K562 (cell line): ENCODE measurements at regions not wholly inside any gene's neighbourhood (a gene's known extent, or its start where the extent isn't known, plus 50 kb on each side); places are given as distances from the start of the nearest gene placed in this dataset.

Experiments
- ATAC-seq: fragments of 200-7000 bp; cut with Tn5 transposase; 3 replicates; pipeline ENCODE4 v1.9.1; 2020; ENCODE audit warnings: moderate library complexity
- BruUV-seq: library from RNA; stranded (reverse); fragments of 400-500 nt; replicated peaks from 2 replicates; lab custom pipeline; 2021; lab: Mats Ljungman, UMichigan
- CTCF ChIA-PET: fragments of 300-600 bp; formaldehyde crosslinking; extraction: SDS; loops from one replicate; lab custom pipeline; 2021; ENCODE audit warnings: low intra/inter-chr PET ratio; lab: Yijun Ruan, JAX
- POLR2A ChIA-PET: fragments of 300-600, 350-650 bp; sonication (Branson Sonifier 250); formaldehyde crosslinking; extraction: SDS; loops from one replicate; lab custom pipeline; 2021; ENCODE audit warnings: antibody characterized with exemption, inconsistent platforms; lab: Yijun Ruan, JAX
- DNase-seq, 4 experiments: peaks; one replicate each; pipeline versions ENCODE4 v3.0.0 to v3.0.0-alpha.2; 2011 to 2018; ENCODE audit warnings: low spot score in 3 of 4, mixed read lengths in 3 of 4; ENCODE audit errors: extremely low read depth in 1 of 4
- FAIRE-seq: peaks from 2 replicates; lab custom pipeline; 2011; peaks lifted over from hg19 to GRCh38; lab: Jason Lieb, UNC
- H2AFZ ChIP-seq: 2 replicates; pipeline ENCODE4 v1.6.0; 2011; ENCODE audit warnings: low read depth, low read length, control low read depth, inconsistent platforms
- H3K27ac ChIP-seq: fragments of 200-600 bp; 3 replicates; pipeline ENCODE4 v1.8.0; 2011; ENCODE audit warnings: low read depth, mild to moderate bottlenecking, control low read depth, inconsistent platforms, low read length, moderate library complexity, mixed read lengths; ENCODE audit errors: extremely low read depth
- H3K27me3 ChIP-seq, 2 experiments: fragments of 300-600 bp in 1 of 2; 2 replicates in 1 of 2; 3 replicates in 1 of 2; pipeline versions ENCODE4 v1.6.0 to v1.8.0; 2011; ENCODE audit warnings: inconsistent platforms in 2 of 2, low read length in 2 of 2, mild to moderate bottlenecking in 1 of 2, mixed read lengths in 1 of 2, moderate library complexity in 1 of 2; ENCODE audit not compliant: control insufficient read depth in 2 of 2, insufficient read depth in 2 of 2
- H3K36me3 ChIP-seq: fragments of 300-600 bp; 3 replicates; pipeline ENCODE4 v1.8.0; 2011; ENCODE audit warnings: mild to moderate bottlenecking, low read length, inconsistent platforms; ENCODE audit not compliant: control insufficient read depth, insufficient read depth
- H3K4me1 ChIP-seq, 2 experiments: fragments of 200-600 bp in 1 of 2; replicated peaks in 1 of 2; 2 replicates in 1 of 2; 3 replicates in 1 of 2; pipeline versions ENCODE4 v1.5.1 to v1.8.0; 2011; ENCODE audit warnings: inconsistent platforms in 2 of 2, low read length in 2 of 2, mild to moderate bottlenecking in 1 of 2, mixed read lengths in 1 of 2, moderate library complexity in 1 of 2; ENCODE audit not compliant: control insufficient read depth in 2 of 2, insufficient read depth in 2 of 2
- H3K4me2 ChIP-seq: 2 replicates; pipeline ENCODE4 v1.6.1; 2011; ENCODE audit warnings: low read length, control low read depth, inconsistent platforms, mixed read lengths; ENCODE audit not compliant: insufficient read depth
- H3K4me3 ChIP-seq: fragments of 200-600 bp; sonication (generic), shearing (Covaris generic); 2 replicates; pipeline ENCODE4 v1.5.1; 2016; ENCODE audit warnings: control low read depth, inconsistent platforms
- H3K79me2 ChIP-seq: fragments of 200-600 bp; 3 replicates; pipeline ENCODE4 v1.8.0; 2011; ENCODE audit warnings: low read length, inconsistent platforms; ENCODE audit not compliant: control insufficient read depth, insufficient read depth
- H3K9ac ChIP-seq, 2 experiments: 2 replicates each; pipeline versions ENCODE4 v1.6.0 to v1.6.1; 2011; ENCODE audit warnings: low read depth in 2 of 2, low read length in 2 of 2, control low read depth in 1 of 2, inconsistent platforms in 1 of 2, mild to moderate bottlenecking in 1 of 2, mixed read lengths in 1 of 2; ENCODE audit not compliant: insufficient read depth in 1 of 2
- H3K9me1 ChIP-seq: one replicate; pipeline ENCODE4 v1.6.0; 2011; ENCODE audit warnings: inconsistent platforms, mild to moderate bottlenecking, low read length, moderate library complexity; ENCODE audit not compliant: control insufficient read depth, insufficient read depth
- H3K9me3 ChIP-seq: replicated peaks from 2 replicates; pipeline ENCODE4 v1.5.1; 2011; ENCODE audit warnings: low read depth, low read length, inconsistent platforms; ENCODE audit not compliant: control insufficient read depth, insufficient read depth
- H4K20me1 ChIP-seq: replicated peaks from 2 replicates; pipeline ENCODE4 v1.6.1; 2011; ENCODE audit warnings: low read length, inconsistent platforms, mixed read lengths; ENCODE audit not compliant: control insufficient read depth, insufficient read depth
- DIDO1 ChIP-seq: fragments of 450-650 bp; IDR thresholded peaks from 2 replicates; pipeline ENCODE4 v1.6.1; 2016; ENCODE audit warnings: low read depth, missing biosample characterization, missing genetic modification characterization
- FOXJ3 ChIP-seq: sonication (generic); formaldehyde crosslinking; IDR thresholded peaks from 2 replicates; pipeline ENCODE4 v1.4.0; 2020; ENCODE audit warnings: mild to moderate bottlenecking, missing genetic modification reagents
- MEIS2 ChIP-seq: fragments of 450-650 bp; IDR thresholded peaks from 2 replicates; pipeline ENCODE4 v1.6.1; 2014; ENCODE audit warnings: mild to moderate bottlenecking; ENCODE audit not compliant: partially characterized antibody
- MLX ChIP-seq, 2 experiments: fragments of 450-650 bp in 1 of 2; sonication (generic) in 1 of 2; formaldehyde crosslinking; conservative IDR thresholded peaks; 2 replicates each; pipeline versions ENCODE4 v1.4.0 to v1.8.1; 2020 to 2022; ENCODE audit warnings: mild to moderate bottlenecking in 1 of 2, missing genetic modification reagents in 1 of 2
- POLR3G ChIP-seq: IDR thresholded peaks from 2 replicates; pipeline ENCODE4 v1.6.1; 2011; ENCODE audit not compliant: insufficient read length, insufficient replicate concordance; ENCODE audit errors: extremely low read depth
- RB1 ChIP-seq: fragments of 450-650 bp; IDR thresholded peaks from 2 replicates; pipeline ENCODE4 v1.6.1; 2017; ENCODE audit warnings: low read depth, mild to moderate bottlenecking
- VEZF1 ChIP-seq: fragments of 200-800 bp; sonication (Bioruptor generic); IDR thresholded peaks from 2 replicates; pipeline ENCODE4 v1.6.1; 2017; ENCODE audit warnings: missing genetic modification characterization, missing compliant biosample characterization
- ZBTB7A ChIP-seq: IDR thresholded peaks from 2 replicates; pipeline ENCODE4 v1.6.1; 2011; ENCODE audit warnings: low read depth, mild to moderate bottlenecking, low read length, moderate library complexity, borderline replicate concordance; ENCODE audit not compliant: control insufficient read depth
- ZFPM2 ChIP-seq: fragments of 250-450 bp; sonication (Bioruptor Pico); IDR thresholded peaks from 2 replicates; pipeline ENCODE4 v1.5.1; 2022; ENCODE audit warnings: mild to moderate bottlenecking
- ZNF174 ChIP-seq: fragments of 250-450 bp; sonication (Bioruptor Pico); IDR thresholded peaks from 2 replicates; pipeline ENCODE4 v1.4.0; 2020; ENCODE audit warnings: mild to moderate bottlenecking
- ZNF184 ChIP-seq: sonication (generic); formaldehyde crosslinking; IDR thresholded peaks from 2 replicates; pipeline ENCODE4 v1.5.0; 2020; ENCODE audit warnings: missing genetic modification reagents
- ZNF217 ChIP-seq: sonication (generic); formaldehyde crosslinking; IDR thresholded peaks from 2 replicates; pipeline ENCODE4 v1.8.0; 2022; ENCODE audit warnings: mild to moderate bottlenecking, missing genetic modification reagents
- WGBS: fragments of 100-300 bp; shearing (Covaris generic); methylation state at CpG from one replicate; pipeline ENCODE4 v1.1.6; 2016; ENCODE audit warnings: low coverage, mixed read lengths; ENCODE audit not compliant: insufficient coverage; ENCODE audit errors: missing lambda C conversion rate; 5-methylcytosine and 5-hydroxymethylcytosine counted together
- in situ Hi-C: fragments of 300-500 bp; cut with MboI; formaldehyde crosslinking; loops from 4 replicates; pipeline ENCODE4 v1.15.0; 2018; ENCODE audit warnings: inconsistent platforms, mixed read lengths
- intact Hi-C: fragments of 100-400 bp; cut with micrococcal nuclease; formaldehyde crosslinking; loops from 2 replicates; pipeline ENCODE4 v1.14.2; 2022

- FAIRE-seq (no peak), ATAC-seq (no peak), DNase-seq (no peak)
- Histone ChIP-seq H3K27me3 (no peaks in the 10 kb centered on the region), H3K4me3 (no peak overlapping the region), H3K9me3 (no peaks in the 10 kb centered on the region), H3K4me1 (no peaks in the 10 kb centered on the region), H3K9ac (no peak overlapping the region), H3K27ac (no peak overlapping the region), H4K20me1 (no peaks in the 10 kb centered on the region), H3K79me2 (no peaks in the 10 kb centered on the region), H3K9me1 (no peaks in the 10 kb centered on the region), H3K36me3 (no peaks in the 10 kb centered on the region), H3K4me2 (no peak overlapping the region), H2AFZ (no peak overlapping the region)
- intact Hi-C loops: no loop called here
- no peak for TF ChIP-seq DIDO1 (tag)
- no peak for TF ChIP-seq RB1
- no peak for TF ChIP-seq FOXJ3 (CRISPR knock-in tag)
- TF ChIP-seq ZNF184 (CRISPR knock-in tag): no peak
- TF ChIP-seq ZNF217 (CRISPR knock-in tag): no peak
- TF ChIP-seq MEIS2: no peak
- no peak for TF ChIP-seq ZFPM2 (CRISPR knock-in tag)
- no peak for TF ChIP-seq POLR3G
- TF ChIP-seq VEZF1 (CRISPR knock-in tag): no peak
- TF ChIP-seq ZBTB7A: no peak
- TF ChIP-seq ZNF174 (CRISPR knock-in tag): no peak
- TF ChIP-seq MLX (CRISPR knock-in tag; conservative IDR thresholded peaks at IDR 0.05): no peak
- 0% methylated on average over 2 of the region's 2 CpGs for WGBS
- ChIA-PET POLR2A (no interaction called here), CTCF (no interaction called here)
- in situ Hi-C loops: no loop called here
- no TSS peak for BruUV-seq
Measured at GRCh38 chr2:22692746-22693145, 692.2 kb upstream of the KLHL29 start.
